ENCODE measurements at regions not wholly inside any gene's neighbourhood (a gene's known extent, or its start where the extent isn't known, plus 50 kb on each side); places are given as distances from the start of the nearest gene placed in this dataset.

GRCh38 chr21:16592381-16592780 lies 862.6 kb downstream of the USP25 start:
- no peak overlapping the region for H3K4me3 ChIP-seq (ENCODE audit: low read length)
- DNase-seq (ENCODE audit: low read depth): no peak
- TF ChIP-seq, protein P1, sequence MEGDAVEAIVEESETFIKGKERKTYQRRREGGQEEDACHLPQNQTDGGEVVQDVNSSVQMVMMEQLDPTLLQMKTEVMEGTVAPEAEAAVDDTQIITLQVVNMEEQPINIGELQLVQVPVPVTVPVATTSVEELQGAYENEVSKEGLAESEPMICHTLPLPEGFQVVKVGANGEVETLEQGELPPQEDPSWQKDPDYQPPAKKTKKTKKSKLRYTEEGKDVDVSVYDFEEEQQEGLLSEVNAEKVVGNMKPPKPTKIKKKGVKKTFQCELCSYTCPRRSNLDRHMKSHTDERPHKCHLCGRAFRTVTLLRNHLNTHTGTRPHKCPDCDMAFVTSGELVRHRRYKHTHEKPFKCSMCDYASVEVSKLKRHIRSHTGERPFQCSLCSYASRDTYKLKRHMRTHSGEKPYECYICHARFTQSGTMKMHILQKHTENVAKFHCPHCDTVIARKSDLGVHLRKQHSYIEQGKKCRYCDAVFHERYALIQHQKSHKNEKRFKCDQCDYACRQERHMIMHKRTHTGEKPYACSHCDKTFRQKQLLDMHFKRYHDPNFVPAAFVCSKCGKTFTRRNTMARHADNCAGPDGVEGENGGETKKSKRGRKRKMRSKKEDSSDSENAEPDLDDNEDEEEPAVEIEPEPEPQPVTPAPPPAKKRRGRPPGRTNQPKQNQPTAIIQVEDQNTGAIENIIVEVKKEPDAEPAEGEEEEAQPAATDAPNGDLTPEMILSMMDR (conservative IDR thresholded peaks at IDR 0.05; ENCODE audit: low read length): no peak

DNA sequence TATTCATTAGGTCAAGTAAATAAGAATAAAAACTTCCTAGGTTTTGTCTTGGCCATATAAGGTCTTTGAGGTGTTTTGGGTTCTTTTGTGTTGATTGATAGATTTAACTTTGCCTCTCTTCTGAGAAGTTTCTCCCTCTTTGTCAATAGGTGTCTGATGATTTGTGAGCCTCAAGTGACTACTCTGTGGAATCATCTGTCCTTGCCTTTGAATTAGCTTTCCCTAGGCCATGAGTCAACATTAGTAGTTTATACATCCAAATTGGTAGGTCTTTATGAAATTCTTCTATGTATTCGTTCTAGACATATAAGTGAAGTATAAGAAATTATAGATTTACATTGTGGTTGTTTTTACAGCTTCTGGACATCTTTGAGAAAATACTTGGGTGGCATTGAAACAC lies 864.4 kb downstream of the USP25 start:
- TF ChIP-seq, protein P1 (conservative IDR thresholded peaks at IDR 0.05; ENCODE audit: low read length): no peak
- no peak overlapping the region for H3K4me3 ChIP-seq (ENCODE audit: low read length)
- no peak for DNase-seq (ENCODE audit: low read depth)

DNA sequence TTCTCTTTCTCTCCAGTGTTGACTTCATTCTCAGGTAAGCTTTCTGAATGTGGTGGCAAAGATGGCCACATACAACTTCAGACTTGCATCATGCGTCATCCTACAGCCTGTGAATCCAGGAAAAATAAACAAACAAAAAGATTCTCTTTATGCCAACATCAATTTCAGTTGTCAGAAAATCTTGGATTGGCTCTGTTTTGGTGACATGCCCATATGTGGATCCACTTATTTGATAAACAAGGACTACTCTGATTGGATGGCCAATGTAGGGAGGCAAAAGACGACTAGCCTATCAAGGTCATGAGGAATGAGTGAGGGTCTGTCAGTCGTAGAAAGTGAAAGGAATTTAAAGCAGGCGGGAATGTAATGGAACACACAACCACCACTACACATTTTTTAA lies 866.6 kb downstream of the USP25 start:
- H3K4me3 ChIP-seq (ENCODE audit: low read length): no peak overlapping the region
- TF ChIP-seq, protein P1 (conservative IDR thresholded peaks at IDR 0.05; ENCODE audit: low read length): no peak
- DNase-seq (ENCODE audit: low read depth): no peak

DNA sequence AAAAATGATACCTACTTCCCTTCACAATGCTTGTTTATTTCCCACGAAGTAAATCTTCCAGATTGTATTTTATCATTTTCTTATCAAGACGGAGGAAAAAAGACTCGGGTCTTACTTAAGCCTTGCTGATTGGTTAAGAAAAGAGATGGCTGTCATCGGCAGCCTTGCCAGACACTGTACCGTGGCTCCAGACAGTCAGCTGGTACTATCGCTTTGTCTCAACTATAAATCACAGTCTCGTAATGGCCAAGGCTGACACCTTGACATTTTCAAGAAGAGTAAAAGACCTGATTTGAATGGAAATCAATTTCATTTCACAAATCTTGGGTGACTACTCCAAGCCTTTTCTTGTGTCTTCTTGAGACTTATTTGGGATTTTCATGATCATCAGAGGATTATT lies 868.0 kb downstream of the USP25 start:
- H3K4me3 ChIP-seq (ENCODE audit: low read length): no peak overlapping the region
- no peak for DNase-seq (ENCODE audit: low read depth)
- TF ChIP-seq, protein P1 (conservative IDR thresholded peaks at IDR 0.05; ENCODE audit: low read length): no peak

DNA sequence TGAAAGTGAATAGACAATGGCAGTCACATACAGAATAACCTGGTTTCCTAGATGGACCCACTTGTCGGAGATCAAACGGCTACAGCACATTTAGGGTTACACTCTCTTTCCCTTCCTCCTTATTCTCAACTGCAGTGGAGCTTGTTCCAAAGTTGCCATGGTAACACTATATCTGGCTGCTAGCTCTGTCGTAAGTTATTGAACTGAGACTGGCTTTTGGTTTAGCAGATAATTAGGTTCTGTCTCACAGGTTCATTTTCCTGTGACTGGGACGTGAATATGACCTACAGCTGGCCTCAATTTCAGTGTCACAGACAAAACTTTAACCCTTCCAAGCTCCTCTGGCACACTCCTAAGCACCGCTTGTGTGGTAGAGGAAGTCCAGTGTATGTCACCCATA lies 875.8 kb downstream of the USP25 start:
- DNase-seq (ENCODE audit: low read depth): no peak
- TF ChIP-seq, protein P1 (conservative IDR thresholded peaks at IDR 0.05; ENCODE audit: low read length): no peak
- H3K4me3 ChIP-seq (ENCODE audit: low read length): no peak overlapping the region

DNA sequence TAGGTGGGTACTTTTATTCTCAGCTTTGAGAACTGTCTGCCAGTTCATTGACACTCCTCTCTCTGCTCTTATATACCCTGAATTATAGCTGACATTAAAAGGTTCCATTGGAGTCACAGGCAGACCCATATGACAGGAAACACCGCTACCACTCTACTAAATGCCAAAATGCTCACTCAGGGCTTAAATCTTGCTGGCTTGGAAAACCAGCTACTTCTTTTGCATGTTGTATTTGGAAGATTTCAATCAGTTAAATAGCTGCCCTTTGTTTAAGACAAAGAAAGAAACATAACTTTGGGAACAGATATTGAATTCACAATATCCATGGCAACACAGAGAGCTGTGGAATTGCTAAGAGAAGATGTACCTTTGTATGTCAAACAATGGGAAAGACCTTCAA lies 876.5 kb downstream of the USP25 start:
- TF ChIP-seq, protein P1 (conservative IDR thresholded peaks at IDR 0.05; ENCODE audit: low read length): no peak
- no peak for DNase-seq (ENCODE audit: low read depth)
- H3K4me3 ChIP-seq (ENCODE audit: low read length): no peak overlapping the region

DNA sequence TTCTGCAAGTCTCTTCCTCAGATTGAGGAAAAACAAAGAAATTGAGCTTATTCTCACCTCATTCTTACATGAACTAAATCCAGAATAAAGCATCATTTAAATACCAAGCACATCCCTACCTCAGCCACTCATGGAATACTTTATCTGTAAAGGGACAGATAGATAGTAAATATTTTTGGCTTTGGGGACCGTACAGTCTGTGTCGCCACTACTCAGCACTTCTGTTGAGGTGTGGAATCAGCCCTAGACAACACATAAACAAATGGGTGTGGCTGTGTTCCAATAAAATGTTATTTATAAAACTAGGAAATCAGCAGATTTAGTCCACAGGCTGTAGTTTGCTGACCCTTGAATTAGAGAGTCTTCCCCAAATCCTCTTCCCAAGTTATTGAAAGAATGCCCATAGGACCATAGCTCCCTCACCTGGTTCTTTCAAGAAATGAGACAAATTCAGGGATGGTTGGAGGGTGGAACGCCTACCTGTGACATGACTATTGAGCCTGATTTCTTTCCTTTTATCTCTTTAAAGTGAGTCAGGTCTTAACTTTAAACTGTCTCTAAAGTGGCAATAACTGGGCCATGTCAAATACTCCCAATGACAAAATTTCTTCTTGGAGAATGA lies 878.5 kb downstream of the USP25 start:
- DNase-seq (ENCODE audit: low read depth): no peak

More for the DNA sequence above, 878.5 kb downstream of the USP25 start:
- TF ChIP-seq, protein P1 (conservative IDR thresholded peaks at IDR 0.05; ENCODE audit: low read length): peak; percentile 33
- no peak overlapping the region for H3K4me3 ChIP-seq (ENCODE audit: low read length)

Data from AG10803 (cell line).